ENCODE measurements at regions not wholly inside any gene's neighbourhood (a gene's known extent, or its start where the extent isn't known, plus 50 kb on each side); places are given as distances from the start of the nearest gene placed in this dataset.
A peak's percentile ranks its signal among the peaks of the same experiment; 100 is the strongest.

- TF ChIP-seq ZFP30 (CRISPR knock-in tag; IDR thresholded peaks at IDR 0.05) (no peak), SNAI2 (CRISPR knock-in tag; IDR thresholded peaks at IDR 0.05) (no peak), ZC3H10 (CRISPR knock-in tag; IDR thresholded peaks at IDR 0.05) (no peak), PPARA (CRISPR knock-in tag; IDR thresholded peaks at IDR 0.05; ENCODE audit: borderline replicate concordance) (no peak), ESRRG (CRISPR knock-in tag; IDR thresholded peaks at IDR 0.05) (no peak), CREB5 (CRISPR knock-in tag; IDR thresholded peaks at IDR 0.05; ENCODE audit: low read depth) (no peak), ARNTL (CRISPR knock-in tag; IDR thresholded peaks at IDR 0.05; ENCODE audit: borderline replicate concordance, low read depth) (no peak), OSR1 (CRISPR knock-in tag; IDR thresholded peaks at IDR 0.05) (no peak), BACH2 (CRISPR knock-in tag; IDR thresholded peaks at IDR 0.05; ENCODE audit: borderline replicate concordance) (no peak), TSHZ2 (CRISPR knock-in tag; IDR thresholded peaks at IDR 0.05) (no peak), ZNF70 (CRISPR knock-in tag; IDR thresholded peaks at IDR 0.05) (no peak), TCF4 (CRISPR knock-in tag; IDR thresholded peaks at IDR 0.05; ENCODE audit: borderline replicate concordance) (no peak), RARB (CRISPR knock-in tag; IDR thresholded peaks at IDR 0.05) (no peak), TOX (CRISPR knock-in tag; IDR thresholded peaks at IDR 0.05; ENCODE audit: borderline replicate concordance) (no peak), GLIS3 (CRISPR knock-in tag; IDR thresholded peaks at IDR 0.05) (no peak), ISL1 (CRISPR knock-in tag; IDR thresholded peaks at IDR 0.05) (no peak), CSDC2 (CRISPR knock-in tag; IDR thresholded peaks at IDR 0.05) (no peak)
- TF ChIP-seq, protein P1, sequence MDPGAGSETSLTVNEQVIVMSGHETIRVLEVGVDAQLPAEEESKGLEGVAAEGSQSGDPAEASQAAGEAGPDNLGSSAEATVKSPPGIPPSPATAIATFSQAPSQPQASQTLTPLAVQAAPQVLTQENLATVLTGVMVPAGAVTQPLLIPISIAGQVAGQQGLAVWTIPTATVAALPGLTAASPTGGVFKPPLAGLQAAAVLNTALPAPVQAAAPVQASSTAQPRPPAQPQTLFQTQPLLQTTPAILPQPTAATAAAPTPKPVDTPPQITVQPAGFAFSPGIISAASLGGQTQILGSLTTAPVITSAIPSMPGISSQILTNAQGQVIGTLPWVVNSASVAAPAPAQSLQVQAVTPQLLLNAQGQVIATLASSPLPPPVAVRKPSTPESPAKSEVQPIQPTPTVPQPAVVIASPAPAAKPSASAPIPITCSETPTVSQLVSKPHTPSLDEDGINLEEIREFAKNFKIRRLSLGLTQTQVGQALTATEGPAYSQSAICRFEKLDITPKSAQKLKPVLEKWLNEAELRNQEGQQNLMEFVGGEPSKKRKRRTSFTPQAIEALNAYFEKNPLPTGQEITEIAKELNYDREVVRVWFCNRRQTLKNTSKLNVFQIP (CRISPR knock-in tag; IDR thresholded peaks at IDR 0.05; ENCODE audit: borderline replicate concordance, low read depth): no peak
- peak; percentile 84 for ATAC-seq
Measured at GRCh38 chr6:74574794-74575193, 631.1 kb downstream of the COL12A1 start.

GRCh38 chr6:74573613-74574012 is 632.2 kb downstream of the COL12A1 start:
- TF ChIP-seq SNAI2 (CRISPR knock-in tag; IDR thresholded peaks at IDR 0.05): no peak
- no peak for ATAC-seq

DNA sequence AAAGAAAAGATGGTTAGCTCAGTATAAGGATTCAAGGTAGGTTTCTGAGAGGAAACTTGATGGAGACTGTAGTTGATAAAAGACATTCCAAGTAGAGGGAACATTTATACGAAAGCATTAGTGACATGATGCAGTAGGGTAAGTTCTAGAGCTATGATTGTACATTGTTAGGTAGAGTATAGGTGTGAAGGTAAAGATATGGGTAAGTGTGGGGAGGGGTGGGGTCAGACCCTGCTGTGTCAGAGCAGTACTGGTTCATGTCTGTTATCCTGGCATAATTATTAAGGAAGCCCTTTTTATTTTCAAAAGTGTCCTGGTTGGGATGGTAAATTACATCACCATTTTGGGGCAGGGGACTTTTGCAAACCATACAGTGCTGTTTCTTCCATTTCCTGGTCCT is 635.8 kb downstream of the COL12A1 start:
- TF ChIP-seq PPARA (CRISPR knock-in tag; IDR thresholded peaks at IDR 0.05; ENCODE audit: borderline replicate concordance): no peak
- TF ChIP-seq ZFP30 (CRISPR knock-in tag; IDR thresholded peaks at IDR 0.05): no peak
- TF ChIP-seq CSRNP3 (CRISPR knock-in tag; IDR thresholded peaks at IDR 0.05): no peak
- TF ChIP-seq RARB (CRISPR knock-in tag; IDR thresholded peaks at IDR 0.05): no peak
- no peak for TF ChIP-seq ZNF565 (CRISPR knock-in tag; conservative IDR thresholded peaks at IDR 0.05; ENCODE audit: low read depth)
- TF ChIP-seq, protein P2, sequence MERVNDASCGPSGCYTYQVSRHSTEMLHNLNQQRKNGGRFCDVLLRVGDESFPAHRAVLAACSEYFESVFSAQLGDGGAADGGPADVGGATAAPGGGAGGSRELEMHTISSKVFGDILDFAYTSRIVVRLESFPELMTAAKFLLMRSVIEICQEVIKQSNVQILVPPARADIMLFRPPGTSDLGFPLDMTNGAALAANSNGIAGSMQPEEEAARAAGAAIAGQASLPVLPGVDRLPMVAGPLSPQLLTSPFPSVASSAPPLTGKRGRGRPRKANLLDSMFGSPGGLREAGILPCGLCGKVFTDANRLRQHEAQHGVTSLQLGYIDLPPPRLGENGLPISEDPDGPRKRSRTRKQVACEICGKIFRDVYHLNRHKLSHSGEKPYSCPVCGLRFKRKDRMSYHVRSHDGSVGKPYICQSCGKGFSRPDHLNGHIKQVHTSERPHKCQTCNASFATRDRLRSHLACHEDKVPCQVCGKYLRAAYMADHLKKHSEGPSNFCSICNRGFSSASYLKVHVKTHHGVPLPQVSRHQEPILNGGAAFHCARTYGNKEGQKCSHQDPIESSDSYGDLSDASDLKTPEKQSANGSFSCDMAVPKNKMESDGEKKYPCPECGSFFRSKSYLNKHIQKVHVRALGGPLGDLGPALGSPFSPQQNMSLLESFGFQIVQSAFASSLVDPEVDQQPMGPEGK (CRISPR knock-in tag; IDR thresholded peaks at IDR 0.05; ENCODE audit: borderline replicate concordance): no peak
- TF ChIP-seq, protein P1 (CRISPR knock-in tag; IDR thresholded peaks at IDR 0.05; ENCODE audit: borderline replicate concordance, low read depth): no peak
- no peak for ATAC-seq

Data from SK-N-SH treated with all-trans-retinoic acid at 6 μM for 48 hours (cell line).